ENCODE measurements at regions not wholly inside any gene's neighbourhood (a gene's known extent, or its start where the extent isn't known, plus 50 kb on each side); places are given as distances from the start of the nearest gene placed in this dataset.

DNA sequence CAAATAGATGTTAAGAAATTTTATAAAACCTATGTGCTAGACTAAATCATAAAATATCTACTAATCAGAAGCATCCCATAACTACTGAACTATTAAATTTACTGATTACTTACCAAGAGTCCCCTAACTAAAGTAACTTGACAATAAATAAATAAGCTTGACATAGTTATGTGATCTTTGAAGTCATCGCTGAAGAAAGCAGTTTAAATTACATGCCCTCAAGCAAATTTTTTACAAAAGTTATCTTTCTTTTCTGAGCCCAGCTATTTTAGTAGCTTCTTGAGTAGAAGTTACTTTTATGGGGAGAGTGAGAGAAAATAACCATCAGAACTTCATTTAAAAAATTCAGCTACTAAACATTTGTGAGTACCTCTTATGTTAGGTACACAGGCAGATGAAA, 150.9 kb upstream of the FAM241A start:
- Histone ChIP-seq H3K27ac (ENCODE audit: control insufficient read depth, insufficient read depth) (no peak overlapping the region), H3K9ac (ENCODE audit: control insufficient read depth, insufficient read depth, low read length) (no peak overlapping the region), H3K4me1 (ENCODE audit: control insufficient read depth, insufficient read depth, low read length) (peaks cover 12% of the 10 kb centered on the region), H2AFZ (ENCODE audit: control insufficient read depth, low read depth, low read length) (no peak overlapping the region), H4K20me1 (ENCODE audit: control insufficient read depth, insufficient read depth) (no peaks in the 10 kb centered on the region), H3K4me2 (ENCODE audit: control insufficient read depth, insufficient read depth) (no peak overlapping the region), H3K4me3 (no peak overlapping the region), H3K79me2 (ENCODE audit: control insufficient read depth, insufficient read depth, low read length) (no peaks in the 10 kb centered on the region), H3K36me3 (ENCODE audit: control insufficient read depth in 2 of 2, insufficient read depth in 2 of 2, low read length in 1 of 2) (no peaks in the 10 kb centered on the region), H3K27me3 (replicated peaks in 1 of 2; ENCODE audit: control insufficient read depth in 2 of 2, insufficient read depth in 2 of 2, low read length in 1 of 2) (peaks cover 0 to 2% of the 10 kb centered on the region in 2 experiments; a peak in 1 of 4 replicates), H3K9me3 (replicated peaks; ENCODE audit: control insufficient read depth, insufficient read depth, low read length) (no peaks in the 10 kb centered on the region)
- intact Hi-C loops (cut with micrococcal nuclease; ENCODE audit: unreplicated experiment), result no loop called here
- no TSS peak for BruUV-seq (replicated peaks)
- ChIA-PET POLR2A (interaction anchor here (0.6 kb wide), 1 partner anchor 528 kb away, joined by 5 read pairs; no protein-coding TSS in a partner anchor), CTCF (interaction anchor here (0.6 to 4.9 kb wide), 9 partner anchors 10 to 64 kb away, joined by 3 to 29 read pairs (median 4); no protein-coding TSS in a partner anchor), RAD21 (ENCODE audit: unreplicated experiment) (interaction anchor here (0.8 to 3.2 kb wide), 4 partner anchors 34 to 64 kb away, joined by 6 to 14 read pairs (median 8); no protein-coding TSS in a partner anchor), SMC1A (ENCODE audit: uncharacterized antibody, unreplicated experiment) (interaction anchor here (0.9 to 4.9 kb wide), 11 partner anchors 9 to 136 kb away, joined by 3 to 38 read pairs (median 6); no protein-coding TSS in a partner anchor)
- no peak for TF ChIP-seq SP1 (IDR thresholded peaks at IDR 0.05; ENCODE audit: low read depth, low read length)
- ATAC-seq (no peak), FAIRE-seq (no peak), DNase-seq (ENCODE audit: low read depth, low spot score) (no peak)
- in situ Hi-C loops (cut with MboI), result no loop called here
- 100% methylated on average over 1 of the region's 1 CpG for WGBS (ENCODE audit: insufficient coverage, insufficient replicate concordance, low lambda C conversion rate, missing lambda C conversion rate)

GRCh38 chr4:111997785-111998184, 147.5 kb upstream of the FAM241A start:
- RAD21 ChIA-PET (ENCODE audit: unreplicated experiment), result interaction anchor here (1.2 kb wide), 1 partner anchor 53 kb away, joined by 3 read pairs; no protein-coding TSS in a partner anchor
- H3K9ac ChIP-seq (ENCODE audit: control insufficient read depth, insufficient read depth, low read length), result no peak overlapping the region
- no peak for DNase-seq (ENCODE audit: low read depth, low spot score)
- intact Hi-C loops (cut with micrococcal nuclease; ENCODE audit: unreplicated experiment) (no loop called here), in situ Hi-C loops (cut with MboI) (no loop called here)
- POLR2A ChIA-PET, result interaction anchor here (0.7 kb wide), 1 partner anchor 37 kb away, joined by 5 read pairs; no protein-coding TSS in a partner anchor
- CTCF ChIA-PET, result interaction anchor here (0.7 kb wide), 1 partner anchor 9 kb away, joined by 3 read pairs; no protein-coding TSS in a partner anchor
- no peaks in the 10 kb centered on the region for H3K9me3 ChIP-seq (replicated peaks; ENCODE audit: control insufficient read depth, insufficient read depth, low read length)
- no TSS peak for BruUV-seq (replicated peaks)
- H3K27me3 ChIP-seq (replicated peaks in 1 of 2; ENCODE audit: control insufficient read depth in 2 of 2, insufficient read depth in 2 of 2, low read length in 1 of 2), result peaks cover 0 to 2% of the 10 kb centered on the region in 2 experiments; a peak in 1 of 4 replicates
- 50% methylated on average over 4 of the region's 4 CpGs for WGBS (ENCODE audit: insufficient coverage, insufficient replicate concordance, low lambda C conversion rate, missing lambda C conversion rate)
- no peaks in the 10 kb centered on the region for H3K79me2 ChIP-seq (ENCODE audit: control insufficient read depth, insufficient read depth, low read length)
- H3K27ac ChIP-seq (ENCODE audit: control insufficient read depth, insufficient read depth), result no peak overlapping the region
- H3K4me1 ChIP-seq (ENCODE audit: control insufficient read depth, insufficient read depth, low read length), result no peaks in the 10 kb centered on the region
- FAIRE-seq, result no peak
- SMC1A ChIA-PET (ENCODE audit: uncharacterized antibody, unreplicated experiment), result interaction anchor here (4.9 kb wide), 1 partner anchor 53 kb away, joined by 38 read pairs; no protein-coding TSS in a partner anchor
- ATAC-seq, result no peak
- H3K4me2 ChIP-seq (ENCODE audit: control insufficient read depth, insufficient read depth), result no peak overlapping the region
- H2AFZ ChIP-seq (ENCODE audit: control insufficient read depth, low read depth, low read length), result no peak overlapping the region
- H3K4me3 ChIP-seq, result no peak overlapping the region
- no peaks in the 10 kb centered on the region for H3K36me3 ChIP-seq (ENCODE audit: control insufficient read depth in 2 of 2, insufficient read depth in 2 of 2, low read length in 1 of 2)
- H4K20me1 ChIP-seq (ENCODE audit: control insufficient read depth, insufficient read depth), result no peaks in the 10 kb centered on the region
- TF ChIP-seq MEF2A (IDR thresholded peaks at IDR 0.05; ENCODE audit: insufficient read depth, low read depth, low read length) (no peak), ZNF687 (IDR thresholded peaks at IDR 0.05) (no peak), BCL11A (IDR thresholded peaks at IDR 0.05; ENCODE audit: low read depth, low read length) (no peak), ZNF24 (IDR thresholded peaks at IDR 0.05) (no peak)
- TF ChIP-seq, protein P1, sequence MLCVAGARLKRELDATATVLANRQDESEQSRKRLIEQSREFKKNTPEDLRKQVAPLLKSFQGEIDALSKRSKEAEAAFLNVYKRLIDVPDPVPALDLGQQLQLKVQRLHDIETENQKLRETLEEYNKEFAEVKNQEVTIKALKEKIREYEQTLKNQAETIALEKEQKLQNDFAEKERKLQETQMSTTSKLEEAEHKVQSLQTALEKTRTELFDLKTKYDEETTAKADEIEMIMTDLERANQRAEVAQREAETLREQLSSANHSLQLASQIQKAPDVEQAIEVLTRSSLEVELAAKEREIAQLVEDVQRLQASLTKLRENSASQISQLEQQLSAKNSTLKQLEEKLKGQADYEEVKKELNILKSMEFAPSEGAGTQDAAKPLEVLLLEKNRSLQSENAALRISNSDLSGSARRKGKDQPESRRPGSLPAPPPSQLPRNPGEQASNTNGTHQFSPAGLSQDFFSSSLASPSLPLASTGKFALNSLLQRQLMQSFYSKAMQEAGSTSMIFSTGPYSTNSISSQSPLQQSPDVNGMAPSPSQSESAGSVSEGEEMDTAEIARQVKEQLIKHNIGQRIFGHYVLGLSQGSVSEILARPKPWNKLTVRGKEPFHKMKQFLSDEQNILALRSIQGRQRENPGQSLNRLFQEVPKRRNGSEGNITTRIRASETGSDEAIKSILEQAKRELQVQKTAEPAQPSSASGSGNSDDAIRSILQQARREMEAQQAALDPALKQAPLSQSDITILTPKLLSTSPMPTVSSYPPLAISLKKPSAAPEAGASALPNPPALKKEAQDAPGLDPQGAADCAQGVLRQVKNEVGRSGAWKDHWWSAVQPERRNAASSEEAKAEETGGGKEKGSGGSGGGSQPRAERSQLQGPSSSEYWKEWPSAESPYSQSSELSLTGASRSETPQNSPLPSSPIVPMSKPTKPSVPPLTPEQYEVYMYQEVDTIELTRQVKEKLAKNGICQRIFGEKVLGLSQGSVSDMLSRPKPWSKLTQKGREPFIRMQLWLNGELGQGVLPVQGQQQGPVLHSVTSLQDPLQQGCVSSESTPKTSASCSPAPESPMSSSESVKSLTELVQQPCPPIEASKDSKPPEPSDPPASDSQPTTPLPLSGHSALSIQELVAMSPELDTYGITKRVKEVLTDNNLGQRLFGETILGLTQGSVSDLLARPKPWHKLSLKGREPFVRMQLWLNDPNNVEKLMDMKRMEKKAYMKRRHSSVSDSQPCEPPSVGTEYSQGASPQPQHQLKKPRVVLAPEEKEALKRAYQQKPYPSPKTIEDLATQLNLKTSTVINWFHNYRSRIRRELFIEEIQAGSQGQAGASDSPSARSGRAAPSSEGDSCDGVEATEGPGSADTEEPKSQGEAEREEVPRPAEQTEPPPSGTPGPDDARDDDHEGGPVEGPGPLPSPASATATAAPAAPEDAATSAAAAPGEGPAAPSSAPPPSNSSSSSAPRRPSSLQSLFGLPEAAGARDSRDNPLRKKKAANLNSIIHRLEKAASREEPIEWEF (IDR thresholded peaks at IDR 0.05; ENCODE audit: insufficient replicate concordance, low read depth, low read length), result no peak
